ENCODE measurements at regions not wholly inside any gene's neighbourhood (a gene's known extent, or its start where the extent isn't known, plus 50 kb on each side); places are given as distances from the start of the nearest gene placed in this dataset.

GRCh38 chr2:8101614-8102277 lies 580.1 kb upstream of the ID2 start:
- no peaks in the 10 kb centered on the region for H3K36me3 Mint-ChIP-seq (ENCODE audit: unreplicated experiment)

GRCh38 chr2:8102470-8102869 lies 579.4 kb upstream of the ID2 start:
- Mint-ChIP-seq H3K9me3 (ENCODE audit: unreplicated experiment) (peaks cover 3% of the 10 kb centered on the region), H3K4me1 (ENCODE audit: low read depth, unreplicated experiment) (no peaks in the 10 kb centered on the region), H3K36me3 (ENCODE audit: unreplicated experiment) (no peaks in the 10 kb centered on the region), H3K27ac (ENCODE audit: unreplicated experiment) (no peak overlapping the region), H3K4me3 (ENCODE audit: unreplicated experiment) (no peak overlapping the region), H3K27me3 (ENCODE audit: unreplicated experiment) (no peaks in the 10 kb centered on the region)
- TF ChIP-seq CTCF (IDR thresholded peaks at IDR 0.05; ENCODE audit: partially characterized antibody, unreplicated experiment) = no peak
- no peak for DNase-seq

More at GRCh38 chr2:8101614-8102277, 580.1 kb upstream of the ID2 start:
- no peak overlapping the region for H3K4me3 Mint-ChIP-seq (ENCODE audit: unreplicated experiment)
- no peaks in the 10 kb centered on the region for H3K4me1 Mint-ChIP-seq (ENCODE audit: low read depth, unreplicated experiment)
- H3K27ac Mint-ChIP-seq (ENCODE audit: unreplicated experiment) = no peak overlapping the region
- peaks cover 3% of the 10 kb centered on the region for H3K9me3 Mint-ChIP-seq (ENCODE audit: unreplicated experiment)
- no peaks in the 10 kb centered on the region for H3K27me3 Mint-ChIP-seq (ENCODE audit: unreplicated experiment)
- no peak for TF ChIP-seq CTCF (IDR thresholded peaks at IDR 0.05; ENCODE audit: partially characterized antibody, unreplicated experiment)
- DNase-seq = no peak

GRCh38 chr2:8103085-8103708 lies 578.7 kb upstream of the ID2 start:
- no peak for TF ChIP-seq CTCF (IDR thresholded peaks at IDR 0.05; ENCODE audit: partially characterized antibody, unreplicated experiment)
- Mint-ChIP-seq H3K4me1 (ENCODE audit: low read depth, unreplicated experiment) (no peaks in the 10 kb centered on the region), H3K36me3 (ENCODE audit: unreplicated experiment) (no peaks in the 10 kb centered on the region), H3K9me3 (ENCODE audit: unreplicated experiment) (peaks cover under 1% of the 10 kb centered on the region), H3K27me3 (ENCODE audit: unreplicated experiment) (no peaks in the 10 kb centered on the region), H3K27ac (ENCODE audit: unreplicated experiment) (no peak overlapping the region), H3K4me3 (ENCODE audit: unreplicated experiment) (no peak overlapping the region)
- DNase-seq = no peak

- DNase-seq = no peak
- Mint-ChIP-seq H3K4me1 (ENCODE audit: low read depth, unreplicated experiment) (no peaks in the 10 kb centered on the region), H3K27me3 (ENCODE audit: unreplicated experiment) (no peaks in the 10 kb centered on the region), H3K9me3 (ENCODE audit: unreplicated experiment) (no peaks in the 10 kb centered on the region), H3K27ac (ENCODE audit: unreplicated experiment) (no peak overlapping the region), H3K4me3 (ENCODE audit: unreplicated experiment) (no peak overlapping the region), H3K36me3 (ENCODE audit: unreplicated experiment) (no peaks in the 10 kb centered on the region)
- no peak for TF ChIP-seq CTCF (IDR thresholded peaks at IDR 0.05; ENCODE audit: partially characterized antibody, unreplicated experiment)
These were observed 574.7 kb upstream of the ID2 start for GRCh38 chr2:8107150-8107549.

- H3K4me1 Mint-ChIP-seq (ENCODE audit: low read depth, unreplicated experiment) = no peaks in the 10 kb centered on the region
- no peak for DNase-seq
- TF ChIP-seq CTCF (IDR thresholded peaks at IDR 0.05; ENCODE audit: partially characterized antibody, unreplicated experiment) = no peak
- H3K36me3 Mint-ChIP-seq (ENCODE audit: unreplicated experiment) = no peaks in the 10 kb centered on the region
- no peaks in the 10 kb centered on the region for H3K9me3 Mint-ChIP-seq (ENCODE audit: unreplicated experiment)
- no peak overlapping the region for H3K4me3 Mint-ChIP-seq (ENCODE audit: unreplicated experiment)
- H3K27me3 Mint-ChIP-seq (ENCODE audit: unreplicated experiment) = no peaks in the 10 kb centered on the region
- H3K27ac Mint-ChIP-seq (ENCODE audit: unreplicated experiment) = no peak overlapping the region
These were observed 574.1 kb upstream of the ID2 start for GRCh38 chr2:8107621-8108378.
